Activated CD4-positive, alpha-beta T cell treated with anti-CD3 and anti-CD28 coated beads for 4 hours (primary cell): ENCODE measurements at regions not wholly inside any gene's neighbourhood (a gene's known extent, or its start where the extent isn't known, plus 50 kb on each side); places are given as distances from the start of the nearest gene placed in this dataset.

Experiments
- DNase-seq, 2 donors: peaks; one replicate each; pipeline ENCODE4 v3.0.0-alpha.2; 2020

DNA sequence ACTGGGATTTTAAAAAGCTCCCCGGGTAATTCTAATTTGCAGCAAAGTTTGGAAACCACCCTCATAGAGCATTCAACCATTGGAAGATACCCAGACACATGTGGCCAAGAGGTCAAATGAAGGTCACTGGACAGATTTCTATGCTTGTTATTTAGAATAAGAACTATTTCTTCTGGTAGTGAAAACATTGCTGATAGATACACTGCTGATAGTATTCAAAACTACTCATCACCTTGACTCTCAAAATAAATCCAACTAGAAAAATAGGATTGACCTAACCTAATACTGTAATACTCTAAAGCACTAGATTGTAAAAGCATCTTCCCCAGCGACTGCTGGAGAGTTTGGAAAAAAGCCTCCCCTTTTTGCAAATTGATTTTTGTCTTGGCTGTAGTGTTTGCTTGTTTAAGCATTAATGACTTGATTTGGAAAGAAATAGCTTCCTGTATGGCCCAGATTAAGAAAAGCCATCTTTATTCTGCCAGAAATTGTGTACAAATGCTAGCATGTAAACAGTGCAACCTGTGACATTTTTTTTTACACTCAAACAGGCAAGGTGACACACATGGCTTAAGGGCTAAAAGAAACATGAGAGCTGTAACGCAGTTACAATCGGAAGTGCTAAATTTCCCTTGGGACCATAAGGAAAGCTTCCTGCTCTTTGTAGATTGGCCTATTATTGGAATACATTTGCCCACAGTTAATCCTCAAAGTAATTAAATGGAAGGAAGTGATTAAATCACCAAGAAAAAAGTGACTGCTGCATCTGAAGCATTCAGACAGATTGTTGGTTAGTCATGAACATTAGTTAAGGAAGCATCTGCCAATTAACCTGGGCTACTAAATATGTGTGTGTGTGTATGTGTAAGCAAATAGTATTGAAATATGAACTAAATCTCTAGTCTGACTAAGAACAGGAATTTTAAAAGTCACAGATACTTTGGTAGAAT is 356.5 kb upstream of the ATP2B1 start:
- no peak for DNase-seq

DNA sequence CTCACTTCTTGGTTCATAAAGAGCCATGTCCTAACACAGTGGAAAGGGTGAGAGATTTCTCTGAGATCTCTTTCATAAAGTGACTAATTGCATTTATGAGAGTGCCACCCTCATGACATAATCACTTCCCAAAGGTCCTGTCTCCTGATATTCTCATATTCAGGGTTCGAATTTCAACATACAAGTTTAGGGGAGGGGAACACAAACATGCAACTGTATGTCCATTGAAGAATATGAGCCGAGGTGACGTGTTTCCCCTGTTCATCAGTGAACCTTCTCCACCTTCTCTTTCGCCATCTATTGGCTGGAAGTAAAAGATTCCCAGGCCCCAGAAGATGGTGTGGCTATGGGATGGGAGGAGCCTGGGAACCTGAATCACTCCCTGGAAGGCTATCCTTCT is 354.2 kb upstream of the ATP2B1 start:
- DNase-seq, result no peak

DNA sequence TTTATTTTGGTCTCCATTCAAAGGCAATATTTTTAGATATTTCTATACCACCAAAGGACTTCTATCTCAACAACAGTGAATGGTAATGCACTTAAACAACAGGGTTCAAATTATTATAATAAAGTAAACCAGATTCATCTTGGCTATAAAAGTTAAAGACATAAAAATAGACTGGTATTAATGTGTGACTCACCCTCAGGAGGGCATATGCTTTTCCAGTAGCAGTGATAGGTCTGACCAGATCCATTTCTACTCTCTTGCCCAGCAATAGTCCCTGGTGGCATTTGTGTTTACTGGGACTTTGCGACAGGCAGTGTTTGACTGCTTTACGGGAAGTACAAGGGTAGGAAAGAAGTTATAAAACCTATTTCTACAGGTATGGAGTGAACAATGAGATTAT is 353.2 kb upstream of the ATP2B1 start:
- DNase-seq, result no peak

DNA sequence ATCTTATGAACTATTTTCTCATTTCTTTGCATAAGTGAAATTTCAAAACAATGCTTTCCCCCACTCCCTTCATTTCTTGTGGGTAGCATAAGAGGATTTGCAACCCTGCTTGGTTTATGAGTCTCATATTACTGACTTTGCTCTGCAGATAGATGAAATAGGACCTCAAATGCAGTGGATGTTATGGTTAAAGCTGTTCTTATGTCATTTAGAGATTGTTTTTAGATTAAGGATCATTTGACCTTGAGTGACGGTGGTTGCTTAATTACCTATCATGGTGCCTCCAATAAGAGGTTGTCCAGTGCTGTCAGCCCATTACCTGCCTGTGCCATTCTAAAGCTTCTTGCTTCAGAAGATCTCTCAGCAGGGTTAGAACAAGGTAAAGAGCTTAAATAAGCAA is 351.4 kb upstream of the ATP2B1 start:
- no peak for DNase-seq

DNA sequence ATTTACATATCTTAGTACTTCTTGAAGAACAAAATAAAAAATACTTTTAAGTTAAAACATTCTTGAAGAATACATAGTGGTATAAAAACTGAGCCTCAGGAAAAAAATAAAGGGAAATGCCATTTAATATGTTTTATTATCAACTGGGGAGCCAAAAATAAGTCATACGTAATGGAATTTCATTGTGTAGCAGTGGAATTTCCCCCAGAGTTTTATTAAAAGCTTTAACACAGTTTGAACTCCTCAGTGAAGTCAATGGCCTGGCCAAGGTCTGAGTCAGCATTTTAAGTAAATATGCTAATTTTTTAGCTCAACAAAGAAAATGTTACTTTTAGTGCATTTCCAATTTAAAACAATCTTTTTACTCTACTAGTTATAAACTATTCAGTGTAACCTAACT is 350.1 kb upstream of the ATP2B1 start:
- DNase-seq, result no peak

DNA sequence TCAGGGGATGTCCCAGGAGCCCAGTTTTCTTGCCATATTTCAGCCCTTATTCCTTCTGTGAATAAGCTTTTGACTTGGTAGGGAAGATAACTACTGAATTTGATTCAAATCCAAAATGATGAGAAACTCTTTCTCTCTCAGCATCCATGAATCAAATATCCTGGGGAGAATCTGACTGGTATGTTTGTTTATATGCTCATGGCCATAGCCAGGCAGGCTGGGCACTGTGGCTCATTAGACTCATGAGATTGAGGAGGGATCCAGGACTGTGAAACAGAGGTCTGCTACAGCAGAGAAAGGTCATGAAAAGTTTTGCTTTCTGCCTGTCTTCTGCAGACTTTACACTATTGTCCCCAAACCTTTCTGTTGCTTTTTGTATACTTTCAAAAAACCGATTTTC is 346.4 kb upstream of the ATP2B1 start:
- no peak for DNase-seq

DNA sequence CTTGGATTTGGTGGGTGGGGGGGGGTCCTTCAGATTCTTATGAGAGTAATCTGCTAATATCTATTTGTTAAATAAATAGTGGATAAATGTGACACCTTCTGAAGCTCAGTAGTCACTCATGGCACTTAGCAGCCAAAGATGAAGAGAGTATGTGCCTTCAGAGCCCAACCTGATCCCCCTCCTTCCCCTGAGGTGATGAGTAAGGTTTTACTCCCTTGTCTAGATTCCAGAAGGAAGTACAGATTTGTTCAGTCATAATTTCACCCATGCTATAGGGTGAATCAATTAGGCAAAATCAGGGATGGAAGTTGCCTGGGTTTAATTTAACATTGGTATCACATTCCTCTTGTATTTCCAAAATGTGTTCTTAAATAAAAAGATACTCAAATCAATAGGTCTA is 340.3 kb upstream of the ATP2B1 start:
- DNase-seq, result no peak

DNA sequence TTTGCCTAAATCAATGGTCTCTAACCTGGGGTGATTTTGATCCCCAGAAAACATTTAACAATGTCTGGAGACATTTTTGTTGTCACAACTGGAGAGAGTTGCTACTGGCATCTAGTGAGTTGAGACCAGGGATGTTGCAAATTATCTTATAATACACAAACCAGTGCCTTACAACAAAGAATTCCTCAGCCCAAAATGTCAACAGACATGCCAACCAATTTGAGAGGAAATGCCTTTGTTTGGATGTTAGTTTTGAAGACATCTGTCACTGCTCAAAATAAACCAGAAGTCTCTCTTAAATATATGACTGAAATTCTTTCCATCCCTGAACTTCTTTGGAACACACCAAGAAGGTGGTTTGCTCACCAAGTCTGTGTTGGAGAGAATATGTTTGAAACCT is 336.9 kb upstream of the ATP2B1 start:
- no peak for DNase-seq

DNA sequence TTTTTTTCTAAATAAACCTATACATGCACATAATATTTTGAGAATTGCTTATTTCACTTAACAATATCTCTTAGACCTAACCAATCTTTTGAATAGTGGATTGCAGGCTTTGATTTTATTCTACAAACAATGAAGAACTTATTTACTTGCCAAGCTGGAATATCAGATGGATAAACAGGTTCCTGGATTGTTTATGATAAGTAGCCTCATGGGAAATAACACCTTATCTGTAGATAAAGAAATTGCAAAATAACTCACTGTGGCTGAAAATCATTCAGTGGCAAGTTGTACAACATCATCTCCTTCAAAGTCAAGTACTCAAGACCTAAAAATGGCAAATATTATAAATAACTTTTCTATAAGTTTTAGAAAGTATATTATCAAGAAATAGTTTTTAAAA is 335.4 kb upstream of the ATP2B1 start:
- no peak for DNase-seq

DNA sequence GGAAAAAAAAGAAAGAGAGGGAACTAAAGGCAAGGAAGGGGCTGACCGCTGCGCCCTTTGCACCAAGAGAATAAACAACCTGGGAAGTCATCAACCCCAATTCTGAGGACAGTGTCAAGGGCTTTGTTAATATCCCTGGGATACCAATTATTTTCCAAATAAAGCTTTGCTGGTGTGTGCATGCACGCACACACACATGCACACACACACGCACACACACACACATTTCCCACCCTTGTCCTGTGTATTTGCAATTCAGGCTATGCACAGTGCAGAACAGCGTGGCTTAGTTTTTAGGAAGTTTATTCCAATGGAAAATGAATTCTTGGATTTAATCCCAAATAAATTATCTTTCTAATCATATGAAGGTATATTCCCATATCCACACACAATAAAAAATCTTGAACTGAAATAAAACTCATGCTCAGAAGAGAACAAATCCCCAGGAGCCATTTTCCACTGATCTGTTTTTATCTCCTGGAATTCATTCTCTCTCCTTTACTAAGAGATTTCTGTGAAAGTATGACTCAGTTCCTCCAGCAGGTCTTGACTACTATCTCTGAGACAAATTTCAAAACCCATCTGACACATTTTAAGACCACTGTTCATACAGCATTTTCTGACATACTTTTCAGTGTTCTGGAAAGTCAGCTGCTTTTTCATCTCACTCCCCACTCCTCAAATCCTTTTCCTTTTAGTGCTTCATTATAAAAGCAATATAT is 334.4 kb upstream of the ATP2B1 start:
- no peak for DNase-seq

DNA sequence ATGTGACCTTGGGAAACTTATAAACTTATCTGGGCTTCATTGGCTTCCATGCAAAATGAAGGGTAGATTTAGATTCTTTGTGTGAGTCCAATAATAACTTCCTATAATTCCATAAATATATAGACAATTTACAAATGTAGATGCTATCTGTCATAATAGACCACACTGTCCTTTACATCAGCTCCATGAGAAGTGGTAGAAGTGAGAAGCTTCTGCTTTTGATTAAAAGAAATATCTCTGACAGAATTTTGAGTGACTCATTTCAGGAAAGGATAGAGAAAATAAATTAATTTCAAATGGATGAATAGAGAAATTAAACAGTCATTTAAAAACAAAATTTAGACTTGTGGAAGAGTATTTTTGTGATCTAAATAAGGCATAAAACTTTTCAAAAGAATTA is 329.7 kb upstream of the ATP2B1 start:
- DNase-seq, result no peak

DNA sequence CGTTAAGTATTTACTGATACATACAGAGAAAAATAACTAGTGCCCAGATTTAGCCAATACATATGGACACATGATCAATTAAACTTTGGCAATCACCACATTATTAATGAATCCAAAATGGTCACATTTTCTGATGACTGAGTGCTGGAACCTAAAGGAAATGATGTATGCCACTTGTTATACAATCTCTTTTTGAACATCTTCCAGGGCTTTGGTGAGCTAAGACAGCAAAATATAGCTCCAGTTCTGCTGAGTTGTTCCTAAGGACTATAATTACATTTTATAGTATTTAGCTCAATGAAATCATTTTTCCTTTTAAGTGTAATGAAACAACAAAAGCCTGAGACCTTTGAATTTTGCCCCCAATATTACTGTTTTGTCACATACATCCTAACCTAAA is 329.1 kb upstream of the ATP2B1 start:
- no peak for DNase-seq

DNA sequence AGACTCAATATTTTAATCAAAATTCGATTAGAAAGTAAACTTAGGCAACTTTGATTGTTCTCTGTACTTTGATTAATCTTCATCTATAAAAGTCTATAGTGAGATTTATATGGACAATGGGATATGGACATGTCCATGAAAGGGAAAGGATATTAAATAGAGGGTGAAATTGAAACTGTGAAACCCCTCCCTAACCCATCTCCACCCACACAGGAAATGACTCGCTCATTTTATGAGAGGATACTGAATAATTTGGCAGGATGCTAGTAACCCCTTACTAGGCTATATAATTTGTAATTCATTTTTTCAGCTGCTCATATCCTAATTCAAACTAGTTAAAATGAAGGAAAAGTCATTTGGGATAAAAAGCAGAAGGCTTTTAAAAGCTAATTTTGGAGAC is 328.0 kb upstream of the ATP2B1 start:
- no peak for DNase-seq

DNA sequence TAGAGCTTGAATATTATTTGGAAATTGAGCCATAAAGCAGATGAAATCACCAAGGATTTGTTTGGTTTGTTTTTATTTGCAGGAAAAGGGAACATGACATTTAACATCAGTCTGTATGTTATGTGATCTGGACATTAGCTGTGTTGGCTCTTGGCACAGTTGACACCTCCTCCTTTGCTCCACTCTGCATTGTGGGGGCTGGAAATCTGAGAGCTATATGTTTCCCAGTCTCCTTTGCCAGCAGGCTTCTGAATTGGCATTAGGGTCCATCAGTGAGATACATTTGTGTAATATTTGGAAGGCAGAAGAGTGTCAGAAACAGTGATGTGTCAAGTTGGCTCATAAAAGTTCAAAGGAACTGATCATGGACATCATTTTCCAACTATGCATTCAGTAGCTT is 322.1 kb upstream of the ATP2B1 start:
- DNase-seq, result no peak

DNA sequence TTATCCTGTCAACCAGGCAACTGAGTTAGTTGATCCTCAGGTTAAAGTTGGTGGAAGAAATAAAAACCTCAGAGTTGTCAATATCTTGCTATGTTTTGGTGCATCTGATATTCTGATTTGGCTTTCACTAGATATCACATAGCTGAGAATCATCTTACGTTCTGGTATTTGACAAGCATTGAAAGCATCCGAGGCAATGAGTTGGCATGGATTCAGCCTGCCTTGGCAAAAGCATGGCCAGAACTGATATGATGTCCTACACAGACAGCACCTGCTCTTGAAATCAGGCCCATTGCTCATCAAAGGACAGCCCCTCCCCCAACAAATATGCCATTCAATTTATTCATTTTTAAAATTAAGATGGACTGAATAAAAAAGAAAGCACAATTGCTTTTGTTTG is 320.7 kb upstream of the ATP2B1 start:
- DNase-seq, result no peak

DNA sequence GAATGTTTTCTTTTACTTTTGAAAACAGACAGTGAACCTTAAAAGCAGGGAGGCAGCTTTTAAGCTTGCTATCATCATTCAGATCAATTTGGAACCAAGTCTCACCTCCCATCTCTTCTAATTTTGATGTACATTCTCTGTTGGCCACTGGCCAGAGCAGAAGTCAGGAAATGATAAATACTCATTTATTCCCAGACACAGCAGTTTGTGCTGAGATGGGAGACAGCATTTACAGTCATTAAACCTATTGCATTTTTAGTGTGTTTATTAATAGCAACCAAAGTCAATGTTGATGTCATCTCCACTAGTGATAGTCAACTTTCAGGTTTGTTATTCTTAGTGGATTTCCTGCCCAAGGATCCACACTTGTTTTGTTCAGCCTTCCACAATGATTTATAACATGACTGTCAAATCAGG is 320.0 kb upstream of the ATP2B1 start:
- no peak for DNase-seq

DNA sequence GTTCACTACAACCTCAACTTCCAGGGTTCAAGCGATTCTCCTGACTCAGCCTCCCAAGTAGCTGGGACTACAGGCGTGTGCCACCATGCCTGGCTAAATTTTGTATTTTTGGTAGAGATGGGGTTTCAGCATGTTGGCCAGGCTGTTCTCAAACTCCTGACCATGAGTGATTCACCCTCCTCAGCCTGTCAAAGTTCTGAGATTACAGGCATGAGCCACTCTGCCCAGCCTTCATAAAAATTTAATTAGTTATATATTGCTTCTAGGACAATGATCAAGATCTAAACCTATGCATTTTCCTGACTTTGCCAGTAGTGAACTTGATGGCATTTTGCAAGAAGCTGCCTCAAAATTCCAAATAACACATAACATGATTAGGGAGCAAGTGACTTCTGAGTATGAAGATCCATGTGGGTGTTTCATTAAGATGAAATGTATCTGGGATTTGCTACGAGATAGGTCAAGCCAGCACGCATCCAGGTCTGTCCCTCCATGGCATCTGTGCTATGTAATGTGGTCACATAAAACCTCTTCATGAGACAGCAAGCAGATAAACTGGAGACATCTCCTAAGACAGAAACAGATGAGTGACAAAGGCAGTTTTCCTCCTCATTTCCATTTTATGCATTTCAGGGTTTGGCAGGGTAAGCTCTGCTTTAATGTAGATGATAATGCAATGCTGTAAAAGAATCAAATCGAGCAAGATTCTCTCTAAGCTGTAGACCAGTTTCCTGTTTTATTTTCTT is 319.4 kb upstream of the ATP2B1 start:
- DNase-seq, result no peak

DNA sequence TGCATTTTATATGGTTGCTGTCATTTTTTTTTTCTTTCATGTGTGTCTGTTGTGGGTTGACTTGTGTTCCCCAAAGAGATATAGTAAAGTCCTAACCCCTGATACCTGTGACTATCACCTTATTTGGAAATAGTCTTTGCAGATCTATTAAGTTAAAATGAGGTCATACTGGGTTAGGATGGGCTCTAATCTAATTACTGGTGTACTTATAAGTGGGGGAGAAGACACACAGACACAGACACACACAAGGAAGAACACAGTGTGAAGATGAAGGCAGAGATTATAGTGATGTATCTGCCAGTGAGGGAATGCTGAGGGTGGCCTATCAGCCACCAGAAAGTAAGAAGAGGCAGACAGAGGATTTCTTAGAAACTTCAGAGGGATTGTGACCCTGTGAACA is 318.4 kb upstream of the ATP2B1 start:
- no peak for DNase-seq

DNA sequence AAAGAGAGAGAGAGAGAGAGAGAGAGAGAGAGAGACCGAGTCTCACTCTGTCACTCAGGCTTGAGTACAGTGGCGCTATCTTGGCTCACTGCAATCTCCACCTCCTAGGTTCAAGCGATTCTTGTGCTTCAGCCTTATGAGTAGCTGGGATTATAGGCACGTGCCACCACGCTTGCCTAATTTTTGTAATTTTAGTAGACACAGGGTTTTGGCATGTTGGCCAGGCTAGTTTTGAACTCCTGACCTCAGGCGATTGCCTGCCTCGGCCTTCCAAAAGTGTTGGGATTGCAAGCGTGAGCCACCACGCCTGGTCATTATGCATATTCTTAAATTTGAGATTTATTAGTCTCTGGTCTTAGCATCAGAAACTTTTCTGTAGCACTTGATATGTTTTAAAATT is 317.9 kb upstream of the ATP2B1 start:
- no peak for DNase-seq

DNA sequence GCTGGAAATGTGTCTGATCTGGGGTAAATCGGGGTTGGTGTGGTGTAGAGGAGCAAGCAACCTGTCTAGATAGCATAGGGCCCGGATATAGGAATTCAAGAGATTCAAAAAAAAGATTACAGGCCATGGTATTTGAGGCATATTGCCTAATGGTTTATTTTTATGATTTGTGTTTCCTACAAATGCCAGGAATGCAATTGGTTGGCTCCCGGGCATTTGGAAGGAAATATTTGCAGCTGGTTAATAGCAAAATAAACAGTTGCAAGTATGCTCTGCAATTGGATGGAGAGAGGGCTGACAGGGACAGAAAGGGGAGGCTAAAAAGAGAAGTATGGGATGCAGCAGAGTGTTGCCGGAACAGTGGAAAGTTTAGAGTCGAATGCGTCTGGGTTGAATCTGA is 315.6 kb upstream of the ATP2B1 start:
- no peak for DNase-seq

DNA sequence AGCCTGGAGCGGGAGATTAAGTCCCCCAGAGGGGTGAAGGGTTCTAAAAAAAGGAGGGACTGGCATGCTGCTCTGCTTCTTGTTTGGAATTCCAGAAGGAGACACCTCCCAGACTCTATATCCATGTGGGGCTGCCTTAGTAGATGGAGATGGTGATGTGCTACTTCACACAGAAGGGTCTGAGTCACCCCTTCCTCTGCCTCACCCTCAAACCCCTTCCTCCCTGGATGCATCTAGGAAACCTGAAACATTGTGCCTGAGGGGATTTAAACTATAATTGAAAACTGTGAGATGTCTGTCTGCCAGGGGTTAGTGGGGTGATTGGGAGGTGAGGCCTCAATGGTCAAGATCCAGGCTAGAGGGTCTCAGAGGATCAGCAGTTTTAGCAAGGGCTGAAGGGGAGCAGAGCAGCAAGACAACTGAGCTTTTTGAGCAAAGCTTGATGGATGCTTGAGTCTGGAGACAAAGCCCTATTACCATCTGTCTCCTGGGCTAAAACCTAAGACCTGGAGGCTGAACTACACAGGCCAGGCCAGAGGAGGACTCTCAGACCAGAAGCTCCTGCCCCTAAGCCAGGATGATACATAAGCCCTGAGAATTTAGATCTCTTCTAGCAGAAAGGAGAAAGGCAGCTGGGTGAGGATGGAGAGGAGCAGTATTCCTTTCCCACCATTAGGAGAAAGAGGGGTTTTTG is 314.7 kb upstream of the ATP2B1 start:
- DNase-seq, result no peak

DNA sequence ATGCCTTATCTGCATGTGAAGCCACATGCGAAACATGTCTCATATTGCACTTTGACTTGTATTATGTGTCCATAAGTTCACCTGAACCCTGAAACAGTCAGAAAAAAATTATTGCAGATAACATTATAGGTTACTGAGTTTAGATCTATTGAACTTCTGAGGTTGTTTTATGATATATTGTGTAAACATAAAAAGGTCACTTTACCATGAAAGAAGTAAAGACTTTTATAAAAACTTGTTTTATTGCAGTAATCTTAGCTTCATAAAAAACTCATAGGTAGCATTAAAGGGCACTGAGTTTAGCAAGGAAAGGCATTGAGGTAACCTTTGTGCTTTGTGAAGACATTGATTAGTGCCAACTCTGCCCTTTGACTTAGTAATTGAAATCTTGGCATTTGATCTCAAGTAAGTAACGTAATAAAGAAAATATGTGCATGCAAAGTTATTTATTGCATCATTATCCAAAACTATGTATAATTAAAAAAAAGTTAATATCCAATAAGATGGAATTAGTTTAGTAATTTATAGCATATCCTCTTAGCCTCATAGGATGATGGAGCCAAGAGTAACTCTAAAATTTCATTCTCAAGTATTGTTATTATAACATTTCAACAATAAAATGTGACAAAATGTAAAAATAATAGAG is 313.3 kb upstream of the ATP2B1 start:
- DNase-seq, result no peak

DNA sequence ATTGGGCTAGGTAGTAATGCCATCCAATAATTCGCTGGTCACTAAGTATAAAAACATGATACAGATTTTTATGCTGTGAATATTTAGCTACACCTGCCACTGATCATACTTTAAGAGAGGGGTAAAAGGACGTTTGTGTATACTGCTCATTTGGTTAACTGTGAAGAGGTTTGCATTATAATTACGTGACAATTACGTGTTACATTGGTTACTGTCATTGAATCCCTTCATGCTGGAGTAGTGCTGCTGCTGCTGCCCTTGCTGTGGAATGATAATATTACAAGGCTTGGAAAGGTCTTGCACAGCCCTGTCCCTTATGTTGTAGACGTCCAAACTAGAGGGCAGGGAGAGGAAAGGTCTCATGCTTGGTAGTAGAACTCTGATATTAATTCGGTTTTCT is 312.2 kb upstream of the ATP2B1 start:
- DNase-seq, result no peak
